Body of pancreas (tissue), 4 donors: ENCODE measurements at regions not wholly inside any gene's neighbourhood (a gene's known extent, or its start where the extent isn't known, plus 50 kb on each side); places are given as distances from the start of the nearest gene placed in this dataset.

ENCODE experiments used
- ATAC-seq: fragments of 150-250 bp; one replicate; pipeline ENCODE4 v1.9.1; 2016
- DNase-seq, 4 donors: peaks; one replicate each; pipeline ENCODE4 v3.0.0-alpha.2; 2019
- H3K27ac ChIP-seq, 4 donors: fragments of 200-600 bp; sonication (generic); 1 replicate in 3 of 4; 2 replicates in 1 of 4; pipeline versions ENCODE4 v1.5.1 to v1.6.1; 2016 to 2019; ENCODE audit warnings: mild to moderate bottlenecking in 1 of 4, mixed read lengths in 1 of 4, moderate library complexity in 1 of 4
- H3K27me3 ChIP-seq, 2 donors: fragments of 200-600 bp; sonication (generic); one replicate each; pipeline ENCODE4 v1.6.0; 2016; ENCODE audit warnings: mild to moderate bottlenecking in 1 of 2
- H3K36me3 ChIP-seq, 2 donors: fragments of 200-600 bp; sonication (generic); replicated peaks in 1 of 2; 2 replicates each; pipeline ENCODE4 v1.5.1; 2016; ENCODE audit warnings: low read depth in 2 of 2; ENCODE audit not compliant: insufficient read depth in 1 of 2
- H3K4me1 ChIP-seq: fragments of 200-600 bp; sonication (generic); one replicate; pipeline ENCODE4 v1.6.0; 2016
- H3K4me3 ChIP-seq, 2 donors: fragments of 200-600 bp; sonication (generic); 1 replicate in 1 of 2; 2 replicates in 1 of 2; pipeline ENCODE4 v1.5.1; 2016 to 2019
- H3K9me3 ChIP-seq, 3 donors: fragments of 200-600 bp; sonication (generic); 1 replicate in 2 of 3; 2 replicates in 1 of 3; pipeline ENCODE4 v1.5.1; 2016
- POLR2A ChIP-seq, 3 donors: fragments of 450-650 bp; IDR thresholded peaks; one replicate each; pipeline ENCODE4 v1.6.1; 2016; ENCODE audit warnings: antibody characterized with exemption in 3 of 3, mild to moderate bottlenecking in 2 of 3
- WGBS, 2 donors: methylation state at CpG; one replicate each; pipeline ENCODE4 v1.1.5; 2017; 5-methylcytosine and 5-hydroxymethylcytosine counted together
- intact Hi-C: fragments of 100-400 bp; cut with DNase I; formaldehyde crosslinking; loops from one replicate; pipeline ENCODE4 v1.15.1; 2023
- TF ChIP-seq, protein P1 (sequence below), 7 experiments: fragments of 450-650 bp in 4 of 7; fragments of 200-600 bp in 3 of 7; sonication (generic) in 3 of 7; IDR thresholded peaks; one replicate each; pipeline ENCODE4 v1.5.1; 2016 to 2019; ENCODE audit warnings: antibody characterized with exemption in 7 of 7

DNA sequence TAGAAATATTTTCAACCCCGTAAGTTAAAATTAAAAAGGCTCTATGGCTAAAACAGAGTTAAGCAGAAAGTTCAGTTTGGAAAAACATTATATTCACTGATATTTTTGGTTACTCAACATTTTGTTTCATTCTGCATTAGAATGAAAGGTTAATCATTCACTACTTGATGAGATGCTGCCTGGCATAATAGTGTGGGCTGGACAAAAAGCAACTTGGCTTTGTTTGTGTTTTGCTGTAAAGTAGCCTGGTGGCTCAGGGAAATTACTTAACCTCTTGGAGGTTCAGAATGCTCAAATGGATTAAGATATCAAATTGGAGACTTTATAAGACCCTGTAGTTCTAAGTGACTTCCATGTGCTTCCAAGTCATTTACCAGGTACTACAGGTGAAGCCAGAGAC lies 367.4 kb upstream of the TRPC7 start:
- Histone ChIP-seq H3K27me3 (no peaks in the 10 kb centered on the region), H3K27ac (no peak overlapping the region), H3K4me1 (no peaks in the 10 kb centered on the region), H3K9me3 (no peaks in the 10 kb centered on the region), H3K36me3 (no peaks in the 10 kb centered on the region), H3K4me3 (no peak overlapping the region)
- ATAC-seq, result no peak
- no peak for DNase-seq
- 77 to 87% methylated on average over 1 of the region's 1 CpG for WGBS, 2 donors
- TF ChIP-seq POLR2A (IDR thresholded peaks at IDR 0.05), result no peak
- TF ChIP-seq, protein P1, sequence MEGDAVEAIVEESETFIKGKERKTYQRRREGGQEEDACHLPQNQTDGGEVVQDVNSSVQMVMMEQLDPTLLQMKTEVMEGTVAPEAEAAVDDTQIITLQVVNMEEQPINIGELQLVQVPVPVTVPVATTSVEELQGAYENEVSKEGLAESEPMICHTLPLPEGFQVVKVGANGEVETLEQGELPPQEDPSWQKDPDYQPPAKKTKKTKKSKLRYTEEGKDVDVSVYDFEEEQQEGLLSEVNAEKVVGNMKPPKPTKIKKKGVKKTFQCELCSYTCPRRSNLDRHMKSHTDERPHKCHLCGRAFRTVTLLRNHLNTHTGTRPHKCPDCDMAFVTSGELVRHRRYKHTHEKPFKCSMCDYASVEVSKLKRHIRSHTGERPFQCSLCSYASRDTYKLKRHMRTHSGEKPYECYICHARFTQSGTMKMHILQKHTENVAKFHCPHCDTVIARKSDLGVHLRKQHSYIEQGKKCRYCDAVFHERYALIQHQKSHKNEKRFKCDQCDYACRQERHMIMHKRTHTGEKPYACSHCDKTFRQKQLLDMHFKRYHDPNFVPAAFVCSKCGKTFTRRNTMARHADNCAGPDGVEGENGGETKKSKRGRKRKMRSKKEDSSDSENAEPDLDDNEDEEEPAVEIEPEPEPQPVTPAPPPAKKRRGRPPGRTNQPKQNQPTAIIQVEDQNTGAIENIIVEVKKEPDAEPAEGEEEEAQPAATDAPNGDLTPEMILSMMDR (IDR thresholded peaks at IDR 0.05), result no peak
- intact Hi-C loops, result no loop called here

DNA sequence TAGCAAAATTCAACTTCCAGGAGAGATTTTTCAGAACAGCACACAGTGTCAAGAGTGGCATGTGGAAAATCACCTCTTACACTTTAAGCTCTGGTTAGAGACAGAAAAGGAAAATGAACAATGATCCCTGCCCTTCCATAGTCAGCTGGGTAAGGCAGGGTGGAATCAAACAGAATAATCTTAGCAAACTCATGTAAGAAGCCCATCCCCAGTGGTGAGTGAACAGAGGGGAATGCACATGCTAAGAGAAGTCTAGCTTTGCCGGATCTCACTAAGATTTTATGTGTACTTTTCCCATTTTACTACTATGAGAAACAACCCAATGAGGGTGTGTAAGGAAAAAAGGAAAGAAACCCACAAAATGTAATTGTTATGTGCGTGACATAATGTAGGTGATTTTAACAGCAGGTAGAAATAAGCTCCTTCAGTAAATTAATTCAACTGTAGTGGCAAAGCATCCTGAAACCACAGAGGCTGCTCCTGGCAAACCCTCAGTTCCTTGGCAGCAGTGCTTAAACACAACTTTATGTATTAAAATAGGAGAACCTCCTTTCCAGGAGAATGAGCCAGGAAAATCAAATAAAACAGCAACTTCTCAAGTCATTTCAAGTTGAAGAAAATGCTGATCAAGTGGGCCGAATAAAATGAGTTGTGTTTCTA lies 366.0 kb upstream of the TRPC7 start:
- H3K36me3 ChIP-seq, result no peaks in the 10 kb centered on the region
- TF ChIP-seq, protein P1 (IDR thresholded peaks at IDR 0.05), result no peak
- no peak for TF ChIP-seq POLR2A (IDR thresholded peaks at IDR 0.05)
- H3K9me3 ChIP-seq, result no peaks in the 10 kb centered on the region
- no peak overlapping the region for H3K27ac ChIP-seq
- H3K27me3 ChIP-seq, result no peaks in the 10 kb centered on the region
- intact Hi-C loops, result no loop called here
- 68 to 73% methylated on average over 3 of the region's 3 CpGs for WGBS, 2 donors
- H3K4me1 ChIP-seq, result no peaks in the 10 kb centered on the region
- DNase-seq (no peak), ATAC-seq (no peak)
- H3K4me3 ChIP-seq, result no peak overlapping the region

DNA sequence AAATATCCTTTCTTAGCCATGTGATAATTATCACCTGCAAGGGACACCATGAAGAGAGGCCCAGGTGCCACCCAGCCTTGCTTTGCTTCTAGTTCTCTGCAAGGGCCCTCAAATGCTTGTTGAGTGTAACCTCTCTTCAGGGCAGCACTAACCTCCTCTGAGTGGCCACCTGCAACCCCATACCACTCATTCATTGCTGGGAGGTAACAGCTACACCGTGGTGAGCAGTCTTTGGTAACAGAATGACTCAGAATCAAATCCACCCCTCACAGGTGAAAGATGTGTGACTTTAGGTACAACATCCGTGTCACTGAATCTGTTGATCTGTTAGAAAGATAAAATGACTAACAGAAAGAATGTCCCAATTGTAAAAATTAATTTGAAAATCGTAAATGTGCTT lies 365.1 kb upstream of the TRPC7 start:
- intact Hi-C loops, result no loop called here
- no peak overlapping the region for H3K27ac ChIP-seq

DNA sequence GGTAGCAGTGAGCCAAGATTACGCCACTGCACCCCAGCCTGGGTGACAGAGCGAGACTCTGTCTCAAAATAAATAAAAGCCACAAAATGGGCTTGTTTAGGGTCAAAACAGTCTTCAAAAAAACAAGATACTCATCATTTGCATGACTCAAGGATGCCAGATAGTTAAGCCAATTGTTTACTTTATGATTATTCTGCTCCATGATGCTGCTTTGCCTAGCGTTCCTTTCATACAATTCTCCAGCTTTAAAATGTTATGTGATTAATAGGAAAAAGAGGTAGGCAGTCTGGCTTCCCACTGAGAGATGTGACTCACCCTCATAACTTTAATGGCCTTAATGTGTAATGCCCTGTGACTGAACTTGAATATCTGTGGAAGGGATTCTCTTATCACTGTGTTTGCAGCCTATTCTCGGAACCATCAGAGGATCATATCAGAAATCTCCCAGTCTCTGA lies 364.6 kb upstream of the TRPC7 start:
- no peak for DNase-seq
- intact Hi-C loops, result no loop called here
- Histone ChIP-seq H3K9me3 (no peaks in the 10 kb centered on the region), H3K27me3 (no peaks in the 10 kb centered on the region), H3K4me1 (no peaks in the 10 kb centered on the region), H3K4me3 (no peak overlapping the region), H3K36me3 (no peaks in the 10 kb centered on the region), H3K27ac (no peak overlapping the region)
- ATAC-seq, result no peak
- no peak for TF ChIP-seq POLR2A (IDR thresholded peaks at IDR 0.05)
- TF ChIP-seq, protein P1 (IDR thresholded peaks at IDR 0.05), result no peak
- 77% methylated on average over 4 of the region's 4 CpGs for WGBS, 2 donors

More for the DNA sequence above, 365.1 kb upstream of the TRPC7 start:
- Histone ChIP-seq H3K4me1 (no peaks in the 10 kb centered on the region), H3K36me3 (no peaks in the 10 kb centered on the region), H3K9me3 (no peaks in the 10 kb centered on the region), H3K4me3 (no peak overlapping the region), H3K27me3 (no peaks in the 10 kb centered on the region)
- ATAC-seq (no peak), DNase-seq (no peak)
- TF ChIP-seq POLR2A (IDR thresholded peaks at IDR 0.05), result no peak
- TF ChIP-seq, protein P1 (IDR thresholded peaks at IDR 0.05), result no peak
- WGBS, 2 donors, result 47 to 59% methylated on average over 3 of the region's 3 CpGs

DNA sequence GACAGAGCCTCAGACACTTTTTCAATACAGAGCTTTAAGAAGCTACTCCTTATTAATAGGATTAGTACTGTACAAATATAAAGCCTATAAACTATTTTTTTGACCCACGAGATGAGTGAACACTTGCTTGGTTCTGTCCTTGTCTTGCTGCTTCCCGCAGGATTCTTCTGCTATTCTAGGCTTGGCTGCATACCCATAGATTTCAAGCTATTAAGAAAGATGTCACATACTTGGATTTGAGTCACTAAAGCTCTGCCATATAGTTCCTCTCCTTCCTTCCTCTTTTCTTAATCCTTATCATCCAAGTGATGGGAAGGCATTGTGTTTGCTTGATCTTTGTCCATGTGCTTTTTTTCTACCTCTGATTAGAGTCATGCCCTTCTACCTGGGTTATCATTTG lies 361.2 kb upstream of the TRPC7 start:
- Histone ChIP-seq H3K27ac (no peak overlapping the region), H3K36me3 (no peaks in the 10 kb centered on the region), H3K27me3 (no peaks in the 10 kb centered on the region), H3K4me3 (no peak overlapping the region), H3K9me3 (no peaks in the 10 kb centered on the region), H3K4me1 (no peaks in the 10 kb centered on the region)
- DNase-seq (no peak), ATAC-seq (no peak)
- WGBS, 2 donors, result 53 to 61% methylated on average over 2 of the region's 2 CpGs
- intact Hi-C loops, result no loop called here
- TF ChIP-seq POLR2A (IDR thresholded peaks at IDR 0.05), result no peak
- TF ChIP-seq, protein P1 (IDR thresholded peaks at IDR 0.05), result no peak
